Upper lobe of left lung (tissue), 6 donors: ENCODE measurements at regions not wholly inside any gene's neighbourhood (a gene's known extent, or its start where the extent isn't known, plus 50 kb on each side); places are given as distances from the start of the nearest gene placed in this dataset.

Experiments
- ATAC-seq, 2 donors: fragments of 200-7000 bp; cut with Tn5 transposase; one replicate each; pipeline ENCODE4 v1.9.1; 2022; ENCODE audit warnings: mild to moderate bottlenecking in 2 of 2, moderate library complexity in 2 of 2; ENCODE audit not compliant: low FRiP score in 2 of 2
- DNase-seq, 2 donors: peaks; one replicate each; pipeline ENCODE4 v3.0.0-alpha.2; 2019 to 2020
- H3K27ac ChIP-seq, 4 donors: fragments of 200-600 bp; sonication (generic); one replicate each; pipeline ENCODE4 v1.5.1; 2016 to 2019
- H3K27me3 ChIP-seq, 4 donors: fragments of 200-600 bp; sonication (generic); one replicate each; pipeline ENCODE4 v1.5.1; 2017 to 2019
- H3K36me3 ChIP-seq, 4 donors: fragments of 200-600 bp; sonication (generic); one replicate each; pipeline ENCODE4 v1.5.1; 2016 to 2019
- H3K4me1 ChIP-seq, 4 donors: fragments of 200-600 bp; sonication (generic); one replicate each; pipeline ENCODE4 v1.5.1; 2018 to 2019
- H3K4me3 ChIP-seq, 4 donors: fragments of 200-600 bp; sonication (generic); one replicate each; pipeline ENCODE4 v1.5.1; 2017 to 2019; ENCODE audit warnings: mild to moderate bottlenecking in 2 of 4, moderate library complexity in 1 of 4
- H3K9me3 ChIP-seq, 4 donors: fragments of 200-600 bp; sonication (generic); one replicate each; pipeline ENCODE4 v1.5.1; 2018 to 2019
- CTCF ChIP-seq, 6 experiments: fragments of 450-650 bp in 4 of 6; fragments of 200-600 bp in 2 of 6; sonication (generic) in 2 of 6; IDR thresholded peaks; one replicate each; pipeline ENCODE4 v1.5.1; 2016 to 2019; ENCODE audit warnings: antibody characterized with exemption in 6 of 6
- EP300 ChIP-seq, 4 donors: sonication (generic); formaldehyde crosslinking; IDR thresholded peaks; one replicate each; pipeline ENCODE4 v1.5.1; 2017; ENCODE audit warnings: antibody characterized with exemption in 4 of 4, control low read depth in 2 of 4
- POLR2A ChIP-seq, 4 donors: fragments of 450-650 bp; IDR thresholded peaks; one replicate each; pipeline ENCODE4 v1.5.1; 2016 to 2017; ENCODE audit warnings: antibody characterized with exemption in 4 of 4, mild to moderate bottlenecking in 2 of 4
- POLR2AphosphoS5 ChIP-seq, 2 donors: sonication (generic); formaldehyde crosslinking; IDR thresholded peaks; one replicate each; pipeline ENCODE4 v1.5.1; 2017; ENCODE audit warnings: antibody characterized with exemption in 2 of 2
- WGBS, 2 donors: methylation state at CpG; one replicate each; pipeline ENCODE4 v1.1.5; 2017 to 2018; 5-methylcytosine and 5-hydroxymethylcytosine counted together
- donor health status: DM: no; HTN: no; CAD: no; lungs with moderate emphysema.
- donor health status: DM: no; HTN: yes; CAD: no; lungs with severe emphysema.

- Histone ChIP-seq H3K9me3 (peaks cover 0 to under 1% (median 0%) of the 10 kb centered on the region in 4 donors), H3K4me1 (no peaks in the 10 kb centered on the region), H3K27ac (no peak overlapping the region), H3K36me3 (no peaks in the 10 kb centered on the region), H3K4me3 (no peak overlapping the region), H3K27me3 (no peaks in the 10 kb centered on the region)
- ATAC-seq (no peak), DNase-seq (no peak)
- 80 to 90% methylated on average over 5 of the region's 5 CpGs for WGBS, 2 donors
- TF ChIP-seq POLR2AphosphoS5 (IDR thresholded peaks at IDR 0.05) (no peak), EP300 (IDR thresholded peaks at IDR 0.05) (no peak), CTCF (IDR thresholded peaks at IDR 0.05) (no peak), POLR2A (IDR thresholded peaks at IDR 0.05) (no peak)
Observed at GRCh38 chr12:126773012-126773411, 1494.0 kb upstream of the TMEM132C start.

- Histone ChIP-seq H3K9me3 (no peaks in the 10 kb centered on the region), H3K4me1 (no peaks in the 10 kb centered on the region), H3K4me3 (no peak overlapping the region), H3K27ac (no peak overlapping the region), H3K27me3 (no peaks in the 10 kb centered on the region), H3K36me3 (no peaks in the 10 kb centered on the region)
- no peak for ATAC-seq
- no peak for DNase-seq
- no peak for TF ChIP-seq EP300 (IDR thresholded peaks at IDR 0.05)
- TF ChIP-seq POLR2AphosphoS5 (IDR thresholded peaks at IDR 0.05) = no peak
- no peak for TF ChIP-seq POLR2A (IDR thresholded peaks at IDR 0.05)
- no peak for TF ChIP-seq CTCF (IDR thresholded peaks at IDR 0.05)
- 82 to 90% methylated on average over 1 of the region's 1 CpG for WGBS, 2 donors
Observed at GRCh38 chr12:126773491-126773890, 1493.5 kb upstream of the TMEM132C start.

DNA sequence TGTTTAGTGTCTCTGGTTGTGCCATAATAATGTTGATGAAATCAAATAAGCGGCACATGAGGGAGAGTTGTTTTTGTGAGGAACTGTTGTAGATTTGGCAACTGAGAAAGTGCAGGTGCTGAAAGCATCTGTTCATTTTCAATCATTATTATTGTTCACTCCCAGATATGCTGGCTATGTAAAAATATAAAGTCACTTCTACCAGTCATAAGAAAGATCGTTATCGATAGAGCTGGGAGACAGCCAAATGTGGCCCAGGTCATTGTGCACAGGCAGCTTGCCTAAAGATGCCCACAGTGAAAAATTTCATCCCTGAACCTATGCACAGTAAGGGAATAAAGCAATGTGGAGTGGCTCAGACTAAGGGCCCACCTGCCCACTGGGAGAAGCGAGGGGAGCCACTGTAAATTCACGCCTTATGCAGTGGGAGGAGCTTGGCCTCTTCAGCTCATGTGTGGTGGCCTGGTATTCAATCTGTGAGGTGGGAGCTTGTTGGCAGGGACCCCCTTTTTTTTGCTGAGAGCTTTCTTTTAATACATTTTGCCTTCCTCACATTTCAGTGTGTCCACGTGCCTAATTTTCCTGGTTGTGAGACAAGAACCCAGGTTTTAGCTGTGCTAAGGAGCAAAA, 1490.8 kb upstream of the TMEM132C start:
- Histone ChIP-seq H3K4me1 (no peaks in the 10 kb centered on the region), H3K4me3 (no peak overlapping the region), H3K27me3 (no peaks in the 10 kb centered on the region), H3K9me3 (no peaks in the 10 kb centered on the region), H3K27ac (no peak overlapping the region), H3K36me3 (no peaks in the 10 kb centered on the region)
- ATAC-seq = no peak
- TF ChIP-seq POLR2AphosphoS5 (IDR thresholded peaks at IDR 0.05) (no peak), CTCF (IDR thresholded peaks at IDR 0.05) (no peak), POLR2A (IDR thresholded peaks at IDR 0.05) (no peak)
- DNase-seq = no peak
- 86 to 88% methylated on average over 6 of the region's 6 CpGs for WGBS, 2 donors

DNA sequence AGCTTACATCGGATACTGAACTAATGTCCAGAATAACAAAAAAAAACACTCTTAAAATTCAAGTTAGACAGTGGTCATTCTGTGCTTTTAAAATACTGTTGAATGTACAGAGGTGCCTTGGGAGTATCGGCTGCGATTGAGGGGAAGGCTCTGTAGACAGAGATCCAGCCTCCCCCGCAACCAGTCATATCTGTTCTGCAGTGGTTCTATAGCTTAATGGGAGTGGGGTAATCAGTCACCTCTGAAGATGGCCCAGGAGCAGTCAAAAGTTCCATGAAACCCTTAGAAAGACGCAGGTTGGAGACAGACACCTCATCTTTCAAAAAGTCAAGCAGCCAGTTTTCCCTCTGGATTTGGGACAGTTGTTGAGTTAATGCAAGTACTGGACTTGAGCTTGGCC, 1486.6 kb upstream of the TMEM132C start:
- H3K27me3 ChIP-seq = no peaks in the 10 kb centered on the region
- no peak for TF ChIP-seq CTCF (IDR thresholded peaks at IDR 0.05)
- no peak for TF ChIP-seq POLR2A (IDR thresholded peaks at IDR 0.05)
- no peak for TF ChIP-seq POLR2AphosphoS5 (IDR thresholded peaks at IDR 0.05)
- TF ChIP-seq EP300 (IDR thresholded peaks at IDR 0.05) = no peak

GRCh38 chr12:126781593-126781992, 1485.4 kb upstream of the TMEM132C start:
- no peak for DNase-seq
- Histone ChIP-seq H3K4me3 (no peak overlapping the region), H3K36me3 (no peaks in the 10 kb centered on the region), H3K4me1 (no peaks in the 10 kb centered on the region), H3K27ac (no peak overlapping the region), H3K27me3 (no peaks in the 10 kb centered on the region), H3K9me3 (no peaks in the 10 kb centered on the region)
- TF ChIP-seq EP300 (IDR thresholded peaks at IDR 0.05) (no peak), POLR2AphosphoS5 (IDR thresholded peaks at IDR 0.05) (no peak), CTCF (IDR thresholded peaks at IDR 0.05) (no peak), POLR2A (IDR thresholded peaks at IDR 0.05) (no peak)
- WGBS, 2 donors = 37 to 43% methylated on average over 3 of the region's 3 CpGs
- no peak for ATAC-seq

More for the DNA sequence above, 1486.6 kb upstream of the TMEM132C start:
- H3K36me3 ChIP-seq = no peaks in the 10 kb centered on the region
- no peaks in the 10 kb centered on the region for H3K4me1 ChIP-seq
- ATAC-seq (no peak), DNase-seq (no peak)
- 82 to 86% methylated on average over 5 of the region's 5 CpGs for WGBS, 2 donors
- H3K27ac ChIP-seq = no peak overlapping the region
- no peak overlapping the region for H3K4me3 ChIP-seq
- no peaks in the 10 kb centered on the region for H3K9me3 ChIP-seq
